GM21723 (cell line): ENCODE measurements at regions not wholly inside any gene's neighbourhood (a gene's known extent, or its start where the extent isn't known, plus 50 kb on each side); places are given as distances from the start of the nearest gene placed in this dataset.
A peak's percentile ranks its signal among the peaks of the same experiment; 100 is the strongest.

ENCODE experiments used
- ATAC-seq: cut with Tn5 transposase; IDR thresholded peaks from one replicate; pipeline ENCODE4 v1.9.1; 2021; ENCODE audit warnings: mild to moderate bottlenecking, moderate library complexity; ENCODE audit not compliant: unreplicated experiment

DNA sequence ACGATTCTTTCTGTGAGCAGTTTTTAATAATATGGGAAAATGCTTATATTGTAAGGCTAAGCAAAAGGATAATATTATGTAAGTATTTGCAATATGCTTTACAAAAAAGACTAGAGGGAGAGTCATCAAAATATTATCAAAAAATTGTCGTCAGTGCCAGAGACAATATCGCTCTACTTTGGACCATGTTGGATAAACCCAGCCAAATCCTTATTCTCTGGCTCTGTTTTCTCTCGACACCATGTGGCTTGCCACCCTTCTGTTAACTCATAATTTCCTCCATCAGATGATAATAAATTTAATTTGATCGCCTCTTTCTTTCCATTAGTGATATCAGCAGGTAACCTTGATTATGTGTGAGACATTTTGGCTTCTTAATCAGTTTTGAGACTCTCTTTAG is 129.9 kb downstream of the CDC42EP3 start:
- ATAC-seq = no peak

DNA sequence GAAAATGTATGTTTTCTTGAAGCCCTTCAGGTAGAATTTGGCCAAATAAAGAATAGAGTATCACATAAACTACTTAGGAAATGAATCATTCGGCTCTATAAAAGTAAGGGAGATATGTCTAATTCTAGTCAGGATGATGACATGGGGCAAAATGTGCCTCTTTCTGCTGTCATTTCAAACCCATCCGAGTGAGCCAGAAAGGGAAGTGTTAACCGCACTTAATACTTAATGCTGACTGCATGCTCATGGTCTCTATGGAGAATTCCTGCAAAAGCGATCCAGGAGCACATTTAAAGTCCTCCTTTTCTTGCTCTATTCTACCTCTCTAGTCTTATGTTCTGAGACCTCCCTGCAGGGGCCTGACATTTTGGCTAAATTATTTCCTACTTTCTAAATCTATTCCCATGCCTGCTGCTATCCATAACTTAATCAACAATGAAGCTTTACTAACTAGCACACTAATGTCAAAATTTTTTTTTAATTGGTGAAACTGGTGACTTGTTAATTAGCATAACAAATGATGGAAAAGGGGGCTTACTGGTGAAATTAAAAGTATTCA is 127.4 kb downstream of the CDC42EP3 start:
- peak; percentile 67 for ATAC-seq

DNA sequence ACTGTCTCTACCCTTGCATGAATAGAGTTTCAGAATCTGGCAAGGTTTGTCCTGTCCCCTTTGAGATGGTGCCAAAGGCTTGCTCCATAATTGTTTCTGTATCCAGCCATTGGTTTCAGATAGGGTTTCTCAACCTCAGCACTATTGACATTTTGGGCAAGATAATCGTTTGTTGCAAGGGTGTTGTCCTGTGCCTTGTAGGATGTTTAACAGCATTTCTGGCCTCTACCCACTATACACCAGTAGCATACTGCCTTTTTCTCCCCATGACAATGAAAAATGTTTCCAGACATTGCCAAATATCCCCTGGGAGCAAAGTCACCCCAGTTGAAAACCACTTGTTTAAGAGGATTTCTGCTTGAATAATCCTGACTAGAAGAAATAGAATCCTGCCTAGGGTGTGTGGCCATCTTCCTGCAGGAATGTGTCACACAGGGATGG is 126.8 kb downstream of the CDC42EP3 start:
- no peak for ATAC-seq

DNA sequence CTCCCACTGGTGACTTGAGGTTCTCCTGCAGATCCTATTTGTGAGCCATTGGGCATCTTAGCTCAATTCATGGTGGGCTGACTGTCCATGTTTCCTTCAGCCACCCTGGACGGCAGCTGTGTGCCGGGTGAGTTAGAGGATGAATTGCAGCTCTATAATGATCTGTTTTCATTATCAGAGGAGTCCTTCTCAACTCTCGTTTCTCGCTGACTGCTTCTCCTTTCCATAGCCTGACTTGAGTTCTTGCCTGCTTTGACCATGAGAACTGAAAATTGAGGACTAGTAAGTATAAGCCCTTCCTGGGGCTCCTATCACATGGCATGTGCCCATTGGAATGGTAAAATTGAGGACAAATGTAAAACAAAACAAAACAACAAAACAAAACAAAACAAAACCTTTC is 121.8 kb downstream of the CDC42EP3 start:
- ATAC-seq = peak; percentile 55

DNA sequence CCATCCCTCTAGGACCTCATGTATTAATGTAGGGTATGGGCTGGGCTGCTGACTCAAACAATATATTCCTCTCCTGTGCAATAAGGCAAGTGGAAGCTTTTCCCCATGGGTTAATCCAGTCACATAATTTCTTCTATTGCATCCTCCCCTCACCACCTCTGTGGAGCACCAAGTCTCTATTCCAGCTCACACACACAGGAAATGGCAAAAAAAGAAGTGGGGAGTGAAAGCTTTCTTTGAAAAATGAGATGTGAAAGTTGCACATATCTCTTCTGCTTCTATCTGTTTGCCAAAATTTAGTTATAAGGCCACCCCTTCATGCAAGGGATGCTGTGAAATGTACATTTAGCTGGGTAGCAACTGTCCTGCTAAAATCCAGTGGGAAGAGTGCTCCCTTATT is 121.3 kb downstream of the CDC42EP3 start:
- peak; percentile 53 for ATAC-seq

DNA sequence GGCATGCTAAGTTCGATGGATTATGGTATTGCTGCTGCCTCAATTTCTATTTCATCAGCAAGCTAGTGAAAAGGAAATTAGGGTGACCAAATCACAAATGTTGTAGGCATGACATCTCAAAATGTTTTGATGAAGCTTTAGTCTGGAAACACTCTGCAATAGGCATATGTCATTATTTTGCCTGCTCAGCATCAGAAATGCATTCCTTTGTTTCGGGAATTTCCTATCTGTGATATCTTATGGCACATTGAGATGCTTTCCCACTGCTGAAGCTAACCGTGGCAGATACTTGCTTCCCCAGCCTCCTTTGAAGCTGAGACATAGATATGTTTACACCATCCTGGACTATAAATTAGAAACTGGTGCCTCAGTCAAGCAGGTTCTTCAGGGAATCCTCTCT is 119.7 kb downstream of the CDC42EP3 start:
- ATAC-seq = no peak

DNA sequence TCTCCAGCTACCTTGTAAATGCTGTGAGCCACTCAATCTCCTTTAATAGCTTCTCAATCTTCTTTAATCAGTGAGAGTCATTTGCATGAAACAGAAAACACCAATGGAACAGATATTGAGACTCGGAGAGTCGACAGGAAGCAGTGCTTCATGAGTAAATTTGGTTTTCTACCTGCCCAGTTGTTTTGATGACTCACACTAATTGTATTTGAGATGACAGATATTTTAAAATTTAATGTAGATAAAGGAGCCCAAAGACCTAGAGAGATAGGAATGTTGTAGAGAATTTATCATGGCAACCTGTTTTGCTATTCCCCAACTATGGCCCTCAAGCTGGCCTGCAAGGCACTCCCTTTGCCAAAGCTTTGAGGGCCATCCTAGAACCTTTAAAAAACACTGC is 119.1 kb downstream of the CDC42EP3 start:
- no peak for ATAC-seq

DNA sequence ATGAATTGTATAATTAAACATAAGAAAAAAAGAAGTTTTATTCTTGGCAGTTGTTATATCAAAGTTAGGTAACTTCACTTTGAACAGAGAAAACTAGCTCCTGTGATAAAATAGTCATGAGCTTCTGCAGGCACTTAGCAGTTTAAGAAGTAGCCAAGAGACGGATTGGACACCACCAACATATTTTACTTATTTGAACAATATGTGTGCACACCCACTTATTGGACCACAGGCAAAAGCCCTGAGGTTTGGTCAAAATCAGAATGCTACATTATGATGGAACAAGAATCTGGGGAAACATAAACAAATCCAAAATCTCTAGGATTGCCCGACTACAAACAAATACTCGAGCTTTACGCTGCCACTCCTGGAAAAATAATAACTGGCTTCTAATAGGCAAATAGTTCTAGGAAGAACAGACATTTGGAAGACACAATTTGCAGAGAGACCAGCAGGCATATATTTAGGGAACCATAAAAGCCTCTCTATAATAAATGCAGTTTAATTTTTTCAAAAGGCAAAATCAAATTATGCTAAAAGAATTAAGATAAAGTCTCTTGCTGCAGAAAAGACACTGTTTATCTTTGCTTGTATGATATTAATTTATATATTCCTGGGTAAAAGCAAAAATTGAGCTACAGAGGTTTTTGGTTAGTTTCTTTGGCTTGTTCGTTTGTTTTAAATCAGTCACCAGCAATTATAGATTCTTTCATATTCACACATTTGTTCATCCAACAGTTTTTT is 117.9 kb downstream of the CDC42EP3 start:
- no peak for ATAC-seq

DNA sequence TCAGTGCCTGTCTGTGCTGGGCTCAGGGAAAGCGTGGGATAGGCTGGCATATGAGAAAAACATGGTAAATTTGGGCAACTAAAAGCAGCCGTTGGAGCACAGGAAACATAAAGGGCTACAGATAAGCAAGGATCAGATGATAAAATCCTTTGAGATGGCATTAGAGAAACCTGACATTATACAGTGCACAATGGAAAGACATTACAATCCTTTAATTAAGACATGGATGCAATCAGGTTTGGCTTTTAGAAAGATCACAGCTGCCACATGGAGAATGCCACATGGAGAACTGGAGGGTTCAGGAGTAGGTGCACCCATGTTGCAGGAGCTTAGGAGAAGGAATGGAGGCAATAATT is 117.3 kb downstream of the CDC42EP3 start:
- no peak for ATAC-seq

DNA sequence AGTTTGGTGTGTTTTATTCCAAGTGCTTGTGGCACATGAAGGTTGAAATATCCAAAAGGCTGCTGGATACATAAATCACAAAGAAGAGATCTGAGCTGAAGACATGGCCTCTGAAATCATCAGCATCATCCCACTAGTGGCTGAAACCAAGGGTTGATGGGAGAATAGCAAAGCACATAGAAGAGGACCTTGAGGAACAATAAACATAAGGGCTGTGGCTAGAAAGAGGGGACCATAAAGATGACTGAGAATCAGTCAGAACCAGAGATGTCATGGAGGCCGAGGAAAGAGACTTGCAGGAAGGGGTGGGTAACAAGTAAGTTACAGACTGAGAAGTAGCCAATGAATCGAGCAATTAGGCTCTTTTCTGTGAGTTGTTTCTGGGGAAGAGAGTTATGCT is 116.8 kb downstream of the CDC42EP3 start:
- no peak for ATAC-seq

DNA sequence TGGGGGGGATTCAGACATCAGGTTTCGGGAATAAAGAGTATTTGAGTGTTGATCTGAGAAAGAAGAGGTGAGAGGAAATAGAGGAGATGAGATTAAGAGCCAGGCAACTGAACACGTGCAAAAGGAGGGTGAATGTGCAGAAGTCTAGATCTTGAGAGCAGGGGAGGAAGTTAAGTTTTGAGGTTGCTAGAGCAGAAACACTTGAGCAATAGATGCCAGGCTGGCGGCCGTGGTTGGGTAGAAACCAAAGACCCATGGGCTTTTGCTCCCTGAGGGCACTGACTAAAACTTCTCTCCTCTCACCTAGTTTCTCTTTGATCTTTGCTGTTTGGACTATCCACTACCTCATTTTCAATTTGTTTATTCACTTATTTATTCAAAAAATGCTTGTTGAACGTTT is 116.0 kb downstream of the CDC42EP3 start:
- ATAC-seq = no peak

DNA sequence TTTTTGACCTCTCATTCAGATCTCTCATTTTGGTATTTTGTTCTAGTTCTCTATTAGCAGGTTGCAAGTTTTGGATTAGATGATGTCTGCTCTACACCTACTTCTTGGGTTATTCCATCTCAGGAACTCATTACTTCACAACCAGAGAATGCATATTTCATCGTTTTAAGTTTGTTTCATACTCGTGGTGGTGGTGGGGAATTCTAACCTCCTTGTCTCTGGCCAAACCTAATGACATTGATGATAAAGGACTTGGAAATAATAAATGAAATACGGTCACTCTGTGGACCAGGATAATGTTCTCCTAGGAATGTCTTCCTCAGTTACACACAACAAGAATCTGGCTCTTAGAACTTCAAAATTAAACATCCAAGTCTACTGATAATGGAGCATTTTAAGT is 115.2 kb downstream of the CDC42EP3 start:
- no peak for ATAC-seq

DNA sequence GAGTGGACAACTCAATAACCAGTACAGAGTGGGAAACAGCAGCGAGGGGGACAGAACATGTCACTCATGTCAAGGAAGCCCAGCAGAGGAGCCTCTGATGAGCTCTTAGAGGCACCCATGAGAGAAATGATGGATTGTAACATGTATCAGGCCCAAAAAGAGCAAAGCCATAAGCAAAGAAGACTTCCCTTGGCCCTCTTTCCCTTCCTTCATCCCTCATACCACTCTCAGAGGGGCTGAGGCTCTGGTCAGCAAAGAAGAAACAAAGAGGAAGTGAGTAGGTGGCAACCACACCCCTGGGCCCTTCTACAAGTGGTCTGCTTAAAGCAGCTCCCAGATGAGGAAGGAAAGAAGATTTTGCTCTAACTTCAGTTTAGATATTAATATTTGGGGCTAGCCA is 112.8 kb downstream of the CDC42EP3 start:
- ATAC-seq = peak; percentile 76

DNA sequence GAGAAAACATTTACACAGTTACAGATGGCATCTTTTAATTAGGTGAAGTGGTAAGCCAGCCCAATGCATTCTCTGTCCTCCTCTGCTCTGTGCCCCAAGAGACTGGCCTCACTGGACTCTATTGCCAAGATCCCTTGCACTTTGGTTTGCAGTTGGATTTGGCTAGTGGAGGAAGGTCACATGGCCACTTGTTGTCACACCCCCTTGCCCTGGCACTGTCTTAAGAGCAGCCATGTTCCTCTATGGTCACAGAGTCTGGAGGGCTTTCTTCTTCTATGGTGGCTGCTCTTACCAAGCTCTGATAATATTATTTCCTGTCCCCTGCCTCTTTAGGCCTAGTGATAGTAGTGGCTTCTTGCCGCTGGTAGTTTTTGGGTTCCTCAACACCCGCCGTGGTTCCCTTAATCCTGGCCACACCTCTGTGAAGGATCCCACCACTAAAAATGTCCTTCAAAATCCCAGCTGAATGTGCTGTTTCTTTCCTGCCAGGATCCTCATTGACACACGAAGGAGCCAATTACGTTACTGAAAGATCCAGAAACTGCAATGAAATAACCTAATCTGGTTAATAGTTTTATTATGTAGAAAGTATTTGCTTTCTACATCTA is 111.1 kb downstream of the CDC42EP3 start:
- no peak for ATAC-seq

DNA sequence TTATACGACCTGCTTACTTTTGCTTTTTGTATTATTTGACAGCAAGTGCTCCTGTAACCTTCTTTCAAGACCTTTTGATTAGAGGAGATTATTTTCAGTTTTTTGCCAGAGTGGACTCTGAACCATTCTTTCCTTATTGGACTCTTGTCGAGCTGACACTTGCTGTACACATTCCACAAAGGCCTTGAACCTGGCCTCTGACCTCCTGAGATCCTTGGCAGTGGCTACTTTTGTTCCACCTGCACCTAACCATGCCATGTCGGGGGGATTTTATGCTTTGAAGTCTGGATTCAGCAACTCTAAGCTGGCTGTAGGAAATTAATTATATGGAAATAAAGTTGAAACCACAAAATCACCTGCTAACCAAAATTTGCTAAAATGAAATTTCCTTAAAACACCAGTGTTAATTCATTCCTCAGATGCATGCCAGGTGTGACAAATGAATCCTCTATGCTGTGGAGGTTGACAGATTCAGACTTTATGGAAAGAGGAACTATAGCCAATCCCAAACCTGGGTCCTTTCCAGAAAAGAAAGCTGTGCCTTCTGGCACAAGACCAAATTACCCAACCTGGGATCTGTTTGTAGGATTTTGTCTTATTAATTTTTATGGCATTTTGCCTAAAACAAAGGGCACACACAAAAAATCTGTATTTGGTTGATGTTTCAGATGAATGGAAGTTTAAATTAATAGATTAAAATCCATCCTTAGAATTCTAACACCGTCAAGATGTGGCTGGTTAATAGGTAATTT is 110.4 kb downstream of the CDC42EP3 start:
- no peak for ATAC-seq

DNA sequence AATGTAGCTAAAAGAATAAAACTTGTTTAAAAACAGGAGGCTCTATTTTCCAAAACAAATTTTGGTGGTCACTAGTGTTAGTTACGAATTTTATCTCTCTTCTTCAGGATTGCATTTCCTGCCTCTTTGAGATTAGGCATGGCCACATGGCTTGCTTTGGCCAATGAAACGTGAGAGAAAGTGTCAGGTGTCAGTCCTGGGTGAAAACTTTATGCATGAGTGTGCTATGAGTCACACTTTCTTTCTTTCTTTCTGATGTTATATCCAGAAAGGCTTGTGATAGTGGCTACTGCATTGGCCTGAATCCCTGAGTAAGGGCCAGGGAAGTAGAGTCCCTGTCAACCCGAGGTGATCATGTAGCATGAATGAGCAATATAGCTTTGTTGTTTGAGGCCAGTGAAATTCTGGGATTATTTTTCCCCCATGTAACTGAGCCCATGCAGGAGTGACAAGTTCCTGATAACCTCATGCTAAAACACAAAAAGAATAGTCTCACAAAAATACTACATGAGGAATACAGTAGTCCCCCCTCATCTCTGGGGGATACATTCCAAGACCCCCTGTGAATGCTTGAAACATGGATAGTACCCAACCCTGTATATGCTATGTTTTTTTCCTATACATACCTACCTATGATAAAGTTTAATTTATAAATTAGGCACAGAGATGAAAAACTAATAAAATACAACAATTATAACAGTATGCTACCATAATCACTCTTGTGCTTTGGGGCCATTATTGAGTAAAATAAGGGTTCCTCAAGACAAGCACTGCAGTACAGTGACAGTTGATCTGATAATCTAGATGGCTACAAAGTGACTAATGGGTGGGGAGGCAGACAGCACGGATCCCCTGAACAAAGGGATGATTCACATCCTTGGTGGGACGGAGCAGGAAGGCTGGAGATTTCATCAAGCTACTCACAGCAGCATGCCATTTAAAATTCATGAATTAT is 109.5 kb downstream of the CDC42EP3 start:
- ATAC-seq = peak; percentile 58

DNA sequence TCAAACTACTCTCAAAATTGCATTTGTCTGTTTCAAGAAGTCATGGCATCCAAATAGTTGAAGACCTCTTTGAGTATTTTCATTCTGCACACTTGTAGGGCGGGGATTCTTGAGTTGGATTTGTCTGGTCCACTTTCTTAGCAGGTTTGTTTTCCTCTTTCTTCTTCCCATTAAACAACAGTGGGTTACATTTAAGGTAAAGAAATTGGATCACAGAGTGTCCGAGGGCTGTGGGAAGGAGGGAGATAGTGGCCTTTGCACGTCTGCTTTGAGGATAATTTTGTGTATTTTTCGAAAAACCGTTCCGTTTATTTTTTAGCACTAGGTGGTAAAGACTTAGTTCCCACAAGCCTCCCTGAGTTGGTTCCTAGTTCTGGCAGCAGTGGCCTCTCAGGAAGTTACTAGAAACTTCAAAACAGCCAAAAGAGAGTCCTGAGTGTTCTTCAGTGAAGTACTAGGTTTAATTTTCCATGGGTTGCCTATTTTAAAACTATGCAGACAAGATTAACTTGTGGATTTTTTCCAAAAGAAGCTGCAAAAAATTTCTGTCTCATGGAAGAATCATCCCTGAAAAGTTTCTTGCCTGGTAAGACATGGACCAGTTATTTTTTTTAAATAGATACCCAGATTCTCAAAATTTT is 107.9 kb downstream of the CDC42EP3 start:
- no peak for ATAC-seq

DNA sequence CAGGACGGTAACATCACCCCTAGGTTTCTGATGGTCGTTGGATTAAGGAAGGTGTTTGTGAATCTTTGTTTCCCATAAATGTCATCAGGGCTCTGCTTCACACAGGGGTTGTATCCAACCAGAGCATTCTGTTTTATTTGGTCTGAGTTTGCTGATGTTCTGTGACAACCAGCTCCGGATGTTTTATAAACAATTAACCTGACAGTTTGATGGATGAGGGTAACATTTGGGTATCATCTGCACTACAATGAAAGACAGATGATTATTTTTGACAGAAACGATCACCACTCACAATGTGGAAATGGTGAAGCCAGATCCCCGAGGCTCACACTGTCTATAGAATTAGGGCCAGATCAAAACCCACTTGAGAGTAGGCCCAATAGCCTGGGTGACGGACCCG is 107.1 kb downstream of the CDC42EP3 start:
- no peak for ATAC-seq

DNA sequence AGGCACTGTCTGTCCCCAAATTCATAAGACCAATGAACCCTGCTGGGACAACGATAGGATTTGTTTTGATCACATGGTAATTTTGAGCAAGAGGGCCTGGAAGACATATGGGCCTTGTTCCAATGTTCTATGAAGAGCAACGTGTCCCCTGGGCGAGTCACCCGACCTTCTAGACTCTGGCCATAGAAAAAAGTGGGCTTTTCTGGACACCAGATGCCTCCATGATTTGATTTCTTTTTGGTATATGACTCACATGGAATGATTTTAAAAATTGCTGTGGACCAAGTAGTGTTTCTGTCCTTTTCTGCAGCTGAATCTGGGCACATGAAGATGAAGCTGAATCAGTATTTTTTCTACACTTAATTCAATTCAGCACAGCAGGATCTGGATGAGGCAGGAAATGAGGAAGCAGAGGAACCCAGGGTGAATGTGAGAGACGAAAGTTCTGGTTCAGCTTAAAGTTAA is 104.9 kb downstream of the CDC42EP3 start:
- no peak for ATAC-seq

DNA sequence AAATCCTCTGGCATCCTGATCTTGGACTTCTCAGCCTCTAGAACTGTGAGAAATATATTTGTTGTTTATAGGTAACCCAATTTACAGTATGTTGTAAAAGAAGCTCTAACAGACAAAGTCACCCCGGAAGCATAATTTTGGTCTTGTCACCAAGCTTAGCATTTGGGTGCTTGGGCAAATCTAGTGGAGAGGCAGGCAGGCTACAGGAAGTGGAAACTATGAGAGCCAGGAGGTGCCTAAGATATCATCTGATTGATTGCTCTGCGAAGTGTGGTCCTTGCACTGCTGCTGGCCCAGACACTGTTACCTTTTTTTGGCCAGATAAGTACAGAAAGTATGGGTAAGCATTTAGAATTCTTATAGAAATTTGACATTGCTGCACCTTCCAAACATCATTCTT is 102.9 kb downstream of the CDC42EP3 start:
- no peak for ATAC-seq
